ENCODE measurements at regions not wholly inside any gene's neighbourhood (a gene's known extent, or its start where the extent isn't known, plus 50 kb on each side); places are given as distances from the start of the nearest gene placed in this dataset.

DNA sequence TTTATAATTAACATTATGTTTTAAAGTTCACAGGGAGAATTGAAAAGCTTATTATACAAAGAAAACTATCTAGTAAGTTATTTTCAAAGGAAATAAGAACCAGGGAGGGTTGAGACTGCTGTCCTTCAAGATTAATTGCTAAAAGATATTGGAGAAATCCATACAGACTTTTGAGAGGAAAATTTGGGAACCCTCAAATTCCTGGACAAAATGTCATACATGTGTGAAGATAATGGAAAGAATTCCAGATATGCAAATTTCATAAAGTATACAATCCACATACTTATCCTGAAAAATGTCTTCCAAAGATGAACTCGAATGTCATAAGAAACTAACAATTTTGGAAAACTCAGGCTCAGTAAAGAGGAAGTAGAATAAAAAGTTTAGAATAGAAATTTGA lies 213.8 kb downstream of the HS3ST3A1 start:
- Histone ChIP-seq H3K79me2 (ENCODE audit: control insufficient read depth, insufficient read depth, low read length) (no peaks in the 10 kb centered on the region), H3K27me3 (replicated peaks in 1 of 4; ENCODE audit: control extremely low read depth in 1 of 4, control insufficient read depth in 3 of 4, insufficient read depth in 4 of 4, low read length in 3 of 4) (no peaks in the 10 kb centered on the region), H3K4me2 (replicated peaks; ENCODE audit: low read depth, low read length, poor library complexity, severe bottlenecking) (no peak overlapping the region), H3K27ac (ENCODE audit: low read length in 2 of 2) (no peak overlapping the region), H3K4me3 (ENCODE audit: control extremely low read depth in 1 of 5, extremely low read depth in 1 of 5, insufficient read depth in 1 of 5, low read depth in 2 of 5, low read length in 4 of 5) (no peak overlapping the region), H3K36me3 (replicated peaks in 1 of 2; ENCODE audit: control extremely low read depth in 1 of 2, control insufficient read depth in 1 of 2, extremely low read depth in 1 of 2, insufficient read depth in 2 of 2, low read length in 1 of 2) (no peaks in the 10 kb centered on the region), H4K20me1 (ENCODE audit: control insufficient read depth, insufficient read depth, low read length, poor library complexity, severe bottlenecking) (no peaks in the 10 kb centered on the region), H2AFZ (ENCODE audit: insufficient read depth, low read depth, low read length, poor library complexity, severe bottlenecking) (no peak overlapping the region), H3K9ac (ENCODE audit: low read length) (no peak overlapping the region), H3K9me3 (ENCODE audit: control extremely low read depth in 1 of 3, control insufficient read depth in 2 of 3, insufficient read depth in 1 of 3, low read length in 2 of 3) (no peaks in the 10 kb centered on the region), H3K4me1 (ENCODE audit: control insufficient read depth in 2 of 2, insufficient read depth in 2 of 2, low read length in 2 of 2) (no peaks in the 10 kb centered on the region)
- no CpG with 5 or more reads among the region's 1 CpG for WGBS (ENCODE audit: insufficient coverage)
- CTCF ChIA-PET, result no interaction called here
- no peak for ATAC-seq (ENCODE audit: low read depth)
- POLR2A ChIA-PET, result no interaction called here
- H3K4me1 Mint-ChIP-seq, result no peaks in the 10 kb centered on the region
- DNase-seq, result no peak
- H3K9me3 Mint-ChIP-seq (ENCODE audit: insufficient read depth), result no peaks in the 10 kb centered on the region
- no peak for TF ChIP-seq EZH2 (IDR thresholded peaks at IDR 0.05; ENCODE audit: borderline replicate concordance, insufficient read depth, low read depth, low read length, poor library complexity, severe bottlenecking)
- TF ChIP-seq, protein P1, sequence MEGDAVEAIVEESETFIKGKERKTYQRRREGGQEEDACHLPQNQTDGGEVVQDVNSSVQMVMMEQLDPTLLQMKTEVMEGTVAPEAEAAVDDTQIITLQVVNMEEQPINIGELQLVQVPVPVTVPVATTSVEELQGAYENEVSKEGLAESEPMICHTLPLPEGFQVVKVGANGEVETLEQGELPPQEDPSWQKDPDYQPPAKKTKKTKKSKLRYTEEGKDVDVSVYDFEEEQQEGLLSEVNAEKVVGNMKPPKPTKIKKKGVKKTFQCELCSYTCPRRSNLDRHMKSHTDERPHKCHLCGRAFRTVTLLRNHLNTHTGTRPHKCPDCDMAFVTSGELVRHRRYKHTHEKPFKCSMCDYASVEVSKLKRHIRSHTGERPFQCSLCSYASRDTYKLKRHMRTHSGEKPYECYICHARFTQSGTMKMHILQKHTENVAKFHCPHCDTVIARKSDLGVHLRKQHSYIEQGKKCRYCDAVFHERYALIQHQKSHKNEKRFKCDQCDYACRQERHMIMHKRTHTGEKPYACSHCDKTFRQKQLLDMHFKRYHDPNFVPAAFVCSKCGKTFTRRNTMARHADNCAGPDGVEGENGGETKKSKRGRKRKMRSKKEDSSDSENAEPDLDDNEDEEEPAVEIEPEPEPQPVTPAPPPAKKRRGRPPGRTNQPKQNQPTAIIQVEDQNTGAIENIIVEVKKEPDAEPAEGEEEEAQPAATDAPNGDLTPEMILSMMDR (IDR thresholded peaks at IDR 0.05), result no peak
- H3K27me3 Mint-ChIP-seq, result no peaks in the 10 kb centered on the region
- H3K27ac Mint-ChIP-seq, result no peak overlapping the region
- H3K4me3 Mint-ChIP-seq, result no peak overlapping the region
- intact Hi-C loops (cut with micrococcal nuclease), result no loop called here

GRCh38 chr17:13387236-13387635 lies 214.5 kb downstream of the HS3ST3A1 start:
- H3K4me3 Mint-ChIP-seq, result no peak overlapping the region
- H3K27ac Mint-ChIP-seq, result no peak overlapping the region
- H3K4me2 ChIP-seq (replicated peaks; ENCODE audit: low read depth, low read length, poor library complexity, severe bottlenecking), result no peak overlapping the region
- no peaks in the 10 kb centered on the region for H3K36me3 ChIP-seq (replicated peaks in 1 of 2; ENCODE audit: control extremely low read depth in 1 of 2, control insufficient read depth in 1 of 2, extremely low read depth in 1 of 2, insufficient read depth in 2 of 2, low read length in 1 of 2)
- WGBS (ENCODE audit: insufficient coverage), result 93% methylated on average over 4 of the region's 5 CpGs
- H3K4me1 ChIP-seq (ENCODE audit: control insufficient read depth in 2 of 2, insufficient read depth in 2 of 2, low read length in 2 of 2), result no peaks in the 10 kb centered on the region
- no peaks in the 10 kb centered on the region for H3K9me3 Mint-ChIP-seq (ENCODE audit: insufficient read depth)
- ChIA-PET CTCF (no interaction called here), POLR2A (no interaction called here)
- H2AFZ ChIP-seq (ENCODE audit: insufficient read depth, low read depth, low read length, poor library complexity, severe bottlenecking), result no peak overlapping the region
- no peaks in the 10 kb centered on the region for H3K27me3 ChIP-seq (replicated peaks in 1 of 4; ENCODE audit: control extremely low read depth in 1 of 4, control insufficient read depth in 3 of 4, insufficient read depth in 4 of 4, low read length in 3 of 4)
- H3K79me2 ChIP-seq (ENCODE audit: control insufficient read depth, insufficient read depth, low read length), result no peaks in the 10 kb centered on the region
- H3K27me3 Mint-ChIP-seq, result no peaks in the 10 kb centered on the region
- no peak overlapping the region for H3K4me3 ChIP-seq (ENCODE audit: control extremely low read depth in 1 of 5, extremely low read depth in 1 of 5, insufficient read depth in 1 of 5, low read depth in 2 of 5, low read length in 4 of 5)
- no peaks in the 10 kb centered on the region for H3K9me3 ChIP-seq (ENCODE audit: control extremely low read depth in 1 of 3, control insufficient read depth in 2 of 3, insufficient read depth in 1 of 3, low read length in 2 of 3)
- H3K4me1 Mint-ChIP-seq, result no peaks in the 10 kb centered on the region
- intact Hi-C loops (cut with micrococcal nuclease), result no loop called here
- no peak overlapping the region for H3K27ac ChIP-seq (ENCODE audit: low read length in 2 of 2)
- no peak for ATAC-seq (ENCODE audit: low read depth)
- H3K9ac ChIP-seq (ENCODE audit: low read length), result no peak overlapping the region
- no peak for DNase-seq
- TF ChIP-seq, protein P1 (IDR thresholded peaks at IDR 0.05), result no peak
- TF ChIP-seq EZH2 (IDR thresholded peaks at IDR 0.05; ENCODE audit: borderline replicate concordance, insufficient read depth, low read depth, low read length, poor library complexity, severe bottlenecking), result no peak
- H4K20me1 ChIP-seq (ENCODE audit: control insufficient read depth, insufficient read depth, low read length, poor library complexity, severe bottlenecking), result no peaks in the 10 kb centered on the region
